GM18507 (cell line): ENCODE measurements at regions not wholly inside any gene's neighbourhood (a gene's known extent, or its start where the extent isn't known, plus 50 kb on each side); places are given as distances from the start of the nearest gene placed in this dataset.

Experiments
- DNase-seq: peaks from one replicate; pipeline ENCODE4 v3.0.0; 2011; ENCODE audit warnings: low read depth; ENCODE audit not compliant: insufficient read length; ENCODE audit errors: extremely low spot score
- FAIRE-seq: peaks from 2 replicates; lab custom pipeline; 2011; peaks lifted over from hg19 to GRCh38; lab: Jason Lieb, UNC

DNA sequence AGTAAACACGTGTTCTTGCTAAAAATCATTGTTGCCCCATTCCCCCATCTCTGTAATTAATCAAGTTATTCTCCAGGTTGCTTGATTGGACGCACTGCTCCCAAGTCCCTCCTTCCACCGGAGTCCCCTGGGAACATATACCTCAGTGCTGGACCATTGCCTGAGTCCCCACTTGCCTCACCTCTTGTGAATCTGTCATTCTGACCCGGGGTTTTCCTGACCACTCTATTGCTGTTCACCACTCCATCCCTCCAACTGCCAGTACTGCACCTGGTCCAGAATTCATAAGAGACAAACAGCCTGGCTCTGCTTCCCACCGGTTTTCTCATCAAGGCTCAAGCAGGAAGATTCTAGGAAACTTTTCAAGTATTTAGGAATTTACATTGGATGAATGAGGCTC, 555.9 kb downstream of the VRK1 start:
- FAIRE-seq (no peak), DNase-seq (no peak)

DNA sequence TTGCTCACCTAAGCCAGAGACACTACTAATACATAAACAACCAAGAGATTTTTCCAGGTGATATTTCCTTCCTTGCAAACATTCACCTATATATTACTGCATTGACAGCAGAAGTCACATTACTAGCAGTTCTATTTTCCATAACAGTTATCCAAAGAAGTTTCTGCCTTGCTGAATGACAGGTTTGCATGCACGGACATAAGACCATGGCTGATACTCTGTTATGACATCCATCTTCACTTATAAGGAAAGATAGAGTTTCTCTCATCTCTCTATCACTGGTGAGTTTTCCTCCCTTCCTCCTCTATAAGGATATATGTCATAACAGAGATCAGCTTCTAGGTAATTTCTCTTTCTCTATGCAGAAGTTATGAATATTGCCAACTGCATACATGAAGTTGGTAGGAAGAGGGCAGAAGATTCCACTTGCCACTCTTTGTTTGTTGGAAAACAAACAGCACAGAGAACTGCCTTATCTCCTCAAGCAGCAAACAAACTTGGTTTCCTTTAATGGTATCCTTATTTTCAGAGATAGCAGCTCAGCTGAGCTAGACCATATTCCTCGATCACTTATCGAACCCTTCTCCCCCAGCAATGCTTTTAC, 557.0 kb downstream of the VRK1 start:
- FAIRE-seq (no peak), DNase-seq (no peak)

DNA sequence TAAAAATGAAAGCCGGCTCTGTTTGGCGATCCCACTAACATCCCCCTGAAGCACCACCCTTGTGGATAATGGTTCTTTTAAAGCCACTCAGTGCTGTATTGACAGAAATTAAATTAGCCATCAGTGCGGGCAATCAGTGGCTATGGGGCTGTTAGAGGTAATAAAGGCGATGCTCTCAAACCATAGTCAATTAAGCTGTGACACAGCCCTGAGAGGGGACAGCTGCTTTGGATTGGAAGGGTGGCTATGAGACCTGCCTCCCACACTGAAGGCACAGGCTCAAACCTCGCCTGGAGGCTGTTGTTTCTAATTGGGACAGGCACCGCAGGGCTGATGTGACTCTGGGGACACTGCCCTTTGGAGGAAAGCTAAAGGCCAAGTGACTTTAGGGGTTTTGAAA, 562.2 kb downstream of the VRK1 start:
- no peak for FAIRE-seq
- no peak for DNase-seq

DNA sequence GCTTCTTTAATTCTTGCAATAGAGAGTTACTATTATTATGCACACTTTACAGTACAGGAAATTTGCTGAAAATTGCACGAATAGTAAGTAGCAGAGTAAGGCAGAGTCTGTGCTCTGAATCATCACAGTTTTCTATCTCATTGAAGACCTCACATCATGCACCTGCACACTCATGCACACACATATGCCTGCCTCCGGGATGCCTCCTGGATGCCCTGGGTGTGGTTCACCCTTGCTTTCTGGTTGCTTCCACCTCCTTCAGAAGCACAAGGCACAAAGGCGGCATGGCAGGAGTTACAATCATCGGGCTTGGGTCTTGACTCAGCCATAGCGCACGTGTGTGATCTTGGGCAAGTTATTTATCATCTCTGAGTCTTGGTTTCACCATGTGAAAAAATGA, 564.0 kb downstream of the VRK1 start:
- FAIRE-seq: no peak
- DNase-seq: no peak

DNA sequence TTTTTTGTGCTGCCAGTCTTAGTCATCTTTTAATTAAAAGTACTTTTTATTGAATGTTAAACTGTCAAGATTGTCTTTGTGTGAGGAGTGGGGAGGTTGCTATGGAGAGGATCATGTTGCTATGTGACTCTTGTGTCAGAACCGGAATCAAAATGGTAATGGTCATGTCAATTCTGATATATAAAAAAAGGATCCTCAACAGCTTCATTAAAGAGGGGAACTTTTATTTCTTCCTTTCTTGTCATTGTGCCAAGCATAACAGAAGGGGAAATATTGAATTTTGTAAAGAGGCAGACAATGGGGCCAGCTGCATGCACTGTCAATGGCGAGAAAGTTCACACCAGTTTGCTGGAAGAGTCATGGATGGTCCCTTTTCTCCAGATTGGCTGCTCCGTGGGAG, 564.8 kb downstream of the VRK1 start:
- no peak for FAIRE-seq
- DNase-seq: no peak

DNA sequence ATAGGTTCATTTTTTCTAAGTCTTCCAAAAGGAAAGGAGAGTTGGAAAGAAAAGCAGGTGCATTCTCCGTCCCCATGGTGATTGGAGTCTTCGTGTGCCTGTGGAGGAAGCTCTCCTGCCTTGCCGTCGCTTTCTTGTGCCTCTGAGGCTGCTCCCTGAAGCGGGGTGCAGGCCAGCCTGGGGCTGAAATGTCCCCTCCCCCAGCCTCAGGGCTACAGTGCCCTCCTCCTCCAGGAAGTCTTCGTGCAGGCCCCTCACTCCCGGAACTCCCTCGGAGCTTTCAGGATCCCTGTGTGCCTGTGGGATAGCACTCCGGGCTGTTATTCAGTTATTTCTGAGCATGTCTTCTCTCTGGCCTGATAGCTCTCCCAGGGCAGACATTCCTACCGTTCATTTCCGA, 569.2 kb downstream of the VRK1 start:
- FAIRE-seq: no peak
- DNase-seq: no peak

DNA sequence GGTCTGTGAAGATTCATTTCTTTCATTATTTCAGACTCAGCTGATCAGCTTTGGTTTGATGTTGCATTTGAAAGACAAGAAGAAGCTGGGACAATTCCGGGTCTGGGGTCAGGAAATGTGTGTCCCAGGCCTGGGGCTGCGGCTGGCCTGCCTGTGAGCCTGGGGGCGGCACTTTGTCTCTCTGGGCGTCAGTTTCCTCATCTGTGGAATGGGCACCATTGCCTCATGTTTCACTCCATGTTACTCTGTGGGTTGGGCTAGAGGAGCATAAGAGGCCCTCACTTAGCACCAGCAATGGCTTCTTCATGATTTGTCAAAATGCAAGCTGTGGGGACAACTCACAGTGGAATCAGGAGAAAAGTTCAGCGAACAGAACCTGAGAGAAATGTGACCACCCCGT, 570.1 kb downstream of the VRK1 start:
- no peak for DNase-seq
- no peak for FAIRE-seq

DNA sequence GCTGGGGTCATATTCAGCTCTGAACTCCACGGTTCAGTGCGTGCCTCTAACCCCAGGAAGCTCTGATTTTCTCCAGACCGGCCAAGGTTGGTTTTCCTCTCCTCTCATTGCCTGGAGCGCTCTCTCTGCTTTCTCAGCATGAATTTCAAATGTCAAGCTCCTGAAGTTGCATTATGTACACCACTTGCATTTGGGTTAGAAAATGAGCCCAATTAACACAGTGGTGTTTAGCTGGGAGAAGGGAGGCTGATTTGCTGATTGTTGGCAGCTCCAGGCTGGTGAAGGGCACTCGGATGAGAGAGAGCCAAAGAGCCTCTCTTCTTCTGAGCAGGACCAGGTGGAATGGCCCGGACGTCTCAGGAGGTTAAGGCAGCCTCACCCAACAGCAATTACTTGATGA, 570.9 kb downstream of the VRK1 start:
- no peak for DNase-seq
- no peak for FAIRE-seq

DNA sequence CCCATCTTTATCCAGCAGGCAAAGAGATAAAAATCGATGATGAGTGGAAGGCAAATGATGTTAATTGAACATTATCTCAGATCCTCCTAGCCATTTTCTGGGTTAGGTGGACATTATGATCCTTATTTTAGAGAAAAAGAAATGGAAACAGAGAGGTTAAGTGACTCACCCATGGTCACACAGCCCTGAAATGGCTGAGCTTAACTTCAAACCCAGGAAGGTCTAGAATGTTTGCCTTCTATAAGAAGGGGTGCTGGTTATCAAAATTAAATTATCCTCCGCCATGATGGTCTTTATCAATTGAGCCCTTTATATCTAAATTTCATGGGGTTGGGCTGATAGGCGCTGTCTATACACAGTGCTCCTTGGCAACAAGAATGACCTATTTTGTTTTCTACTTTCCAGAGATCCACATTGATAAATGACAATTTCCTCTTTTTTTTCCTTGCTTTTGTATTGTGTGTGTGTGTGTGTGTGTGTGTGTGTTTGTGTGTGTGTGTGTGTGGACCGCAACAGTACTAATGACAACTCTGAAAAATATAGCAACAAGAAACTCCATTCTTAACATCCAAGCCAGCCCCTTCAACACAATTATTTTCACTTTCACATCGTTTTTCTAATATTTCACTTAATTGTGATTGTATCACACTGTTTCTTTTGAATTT, 571.9 kb downstream of the VRK1 start:
- FAIRE-seq: no peak

DNA sequence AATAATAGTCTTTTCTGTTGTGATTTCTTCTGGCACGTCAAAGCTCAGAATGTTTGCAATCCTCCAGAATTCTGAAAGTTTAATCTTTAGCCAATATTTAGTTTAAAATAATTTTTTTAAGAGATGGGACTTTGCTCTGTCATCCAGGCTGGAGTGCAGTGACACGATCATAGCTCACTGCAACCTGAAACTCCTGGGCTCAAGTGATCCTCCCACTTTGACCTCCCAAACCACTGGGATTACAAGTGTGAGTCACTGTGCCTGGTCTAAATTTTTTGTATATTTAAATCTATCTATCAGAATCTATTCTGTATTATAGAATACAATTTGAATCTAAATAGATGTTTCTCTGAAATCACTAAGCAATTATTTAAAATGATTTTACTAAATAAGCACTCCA, 572.7 kb downstream of the VRK1 start:
- no peak for FAIRE-seq
- no peak for DNase-seq

More for the DNA sequence above, 571.9 kb downstream of the VRK1 start:
- no peak for DNase-seq

DNA sequence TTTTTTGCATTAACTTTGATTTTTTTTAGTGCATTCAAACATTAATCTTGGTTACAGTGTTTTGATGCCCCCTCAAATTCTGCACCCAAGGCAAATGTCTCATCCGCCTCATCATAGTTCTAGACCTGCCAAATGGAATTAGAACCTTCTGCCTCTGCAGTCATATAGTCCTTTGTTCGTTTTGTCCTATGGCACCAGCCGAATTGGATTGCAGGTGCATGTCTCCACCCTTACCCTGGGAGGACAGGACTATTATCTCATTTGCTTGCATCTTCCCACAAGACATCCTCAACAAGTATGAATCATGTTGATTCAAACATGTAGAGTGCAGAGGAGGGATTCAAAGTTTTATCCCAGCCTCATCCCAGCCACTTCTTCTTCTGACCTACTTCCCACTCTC, 579.1 kb downstream of the VRK1 start:
- DNase-seq (no peak), FAIRE-seq (no peak)

DNA sequence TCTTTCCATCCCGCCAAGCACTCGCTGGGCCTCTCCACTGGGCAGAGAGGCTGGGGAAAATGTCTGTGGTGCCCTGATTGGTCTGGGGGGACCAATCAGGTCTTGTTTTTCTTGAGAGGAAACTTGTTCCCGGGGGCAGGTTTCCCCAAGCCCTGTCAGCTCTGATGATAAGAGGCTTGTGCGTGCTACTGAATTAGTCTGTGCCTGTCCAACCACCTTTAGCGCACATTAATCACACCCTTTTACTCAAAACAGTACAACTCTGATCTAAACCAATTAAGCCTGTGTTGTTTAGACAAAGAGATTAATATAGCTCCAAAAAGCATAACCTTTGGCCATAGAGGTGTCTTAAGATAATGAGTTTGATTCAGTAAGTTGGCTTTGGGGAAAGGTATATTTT, 580.4 kb downstream of the VRK1 start:
- FAIRE-seq (no peak), DNase-seq (no peak)

DNA sequence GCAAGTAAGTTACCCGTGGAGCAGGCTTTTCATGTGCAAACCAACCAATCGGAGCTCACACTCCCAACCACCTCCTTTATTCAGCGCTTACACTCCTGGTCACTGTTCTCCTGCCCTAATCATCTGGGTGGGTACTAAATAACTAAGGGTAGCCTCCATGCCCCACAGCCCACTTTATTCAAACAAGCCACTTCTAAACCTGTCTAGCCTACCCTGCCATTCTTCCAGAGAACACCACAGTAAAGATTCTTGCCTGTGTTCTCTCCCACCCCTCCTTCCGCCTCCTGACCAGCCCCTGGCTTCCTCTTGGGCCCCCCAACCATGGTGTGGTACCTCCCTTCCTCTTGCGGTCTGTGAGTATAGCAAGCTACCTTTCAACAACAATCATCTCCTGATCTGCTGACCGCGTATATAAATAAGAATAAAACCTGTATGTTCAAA, 581.9 kb downstream of the VRK1 start:
- DNase-seq (no peak), FAIRE-seq (no peak)

DNA sequence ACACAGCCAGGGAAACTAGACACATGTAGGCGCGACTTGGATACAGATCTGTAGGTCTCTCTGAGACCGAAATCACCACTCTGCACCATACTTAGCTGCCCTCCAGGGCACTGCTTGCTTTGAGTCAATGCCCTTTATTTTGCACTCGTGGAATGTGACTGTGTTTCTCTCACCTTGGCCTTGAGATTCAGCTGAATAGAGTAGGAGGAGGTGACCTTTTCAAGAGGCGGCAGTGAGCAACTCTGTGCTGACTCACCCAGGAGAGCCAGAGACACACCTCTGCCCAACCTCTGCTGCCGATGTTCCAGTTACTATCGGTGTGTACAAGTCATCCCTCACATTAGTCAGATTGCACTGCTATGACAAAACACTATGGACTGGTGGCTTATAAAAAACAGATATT, 583.4 kb downstream of the VRK1 start:
- FAIRE-seq (no peak), DNase-seq (no peak)

DNA sequence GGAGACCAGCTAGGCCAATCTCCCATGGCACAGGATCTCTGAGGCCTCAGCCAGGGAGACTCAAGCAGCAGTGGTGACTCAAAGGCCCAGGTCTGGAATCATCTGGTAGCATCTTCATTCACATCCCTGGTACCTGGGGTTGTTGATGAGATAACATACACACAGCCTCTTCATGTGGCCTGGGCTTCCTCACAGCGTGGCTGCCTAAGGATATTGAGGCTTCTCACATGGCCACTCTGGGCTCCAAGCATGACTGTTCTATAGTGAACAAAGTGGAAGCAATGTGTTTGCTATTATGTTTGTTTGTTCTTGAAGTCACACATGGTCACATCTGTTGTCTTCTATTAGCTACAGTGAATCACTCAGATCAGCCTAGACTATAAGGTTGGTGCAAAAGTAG, 584.1 kb downstream of the VRK1 start:
- FAIRE-seq (no peak), DNase-seq (no peak)

DNA sequence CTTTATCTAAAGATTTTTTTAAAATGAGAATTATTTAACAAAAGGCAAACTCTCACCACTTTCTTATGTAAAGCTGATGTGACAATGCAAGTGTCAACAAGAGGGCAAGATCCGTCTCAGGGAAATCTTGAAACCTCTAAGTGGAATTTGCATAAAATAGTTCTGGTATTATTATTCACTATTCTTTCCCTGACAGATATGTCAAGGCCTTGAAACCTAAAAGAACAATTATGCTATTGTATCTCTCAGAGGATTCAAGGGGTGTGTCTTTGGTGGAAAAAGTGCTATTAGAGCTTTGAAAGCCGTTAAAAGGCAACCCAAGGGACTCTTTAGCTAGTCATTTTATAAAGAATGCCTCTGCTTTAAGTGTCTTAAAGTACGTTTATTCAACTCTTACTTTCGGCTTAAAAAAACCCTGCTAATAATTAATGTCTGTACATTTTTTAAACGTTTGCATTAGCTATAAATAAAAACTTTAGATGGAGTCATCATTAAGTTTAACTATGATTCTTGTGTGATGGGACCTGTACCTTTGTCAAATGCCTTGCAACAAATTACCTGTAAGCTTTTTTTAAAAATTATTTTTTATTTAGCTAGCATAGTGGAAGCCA, 585.5 kb downstream of the VRK1 start:
- no peak for FAIRE-seq

DNA sequence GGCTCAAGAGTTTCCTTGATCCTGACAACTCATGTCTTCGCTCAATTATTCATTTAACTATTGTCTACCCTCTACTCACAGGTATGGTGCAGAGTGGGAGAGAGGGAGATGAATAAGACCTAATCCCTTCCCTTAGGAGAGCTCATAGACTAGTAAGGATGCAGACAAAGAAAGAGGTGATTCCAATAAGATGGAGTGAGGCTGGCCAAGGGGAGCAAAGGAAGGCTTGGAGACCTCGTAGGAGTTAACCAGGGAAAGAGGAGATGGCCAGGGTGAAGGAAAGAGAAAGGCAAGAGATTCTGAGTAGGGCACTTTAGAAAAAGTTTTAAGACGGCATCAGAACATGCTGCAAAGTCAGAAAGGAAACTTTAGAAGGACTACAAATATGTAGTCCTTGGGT, 588.5 kb downstream of the VRK1 start:
- no peak for DNase-seq
- FAIRE-seq: no peak

More for the DNA sequence above, 585.5 kb downstream of the VRK1 start:
- DNase-seq: no peak

DNA sequence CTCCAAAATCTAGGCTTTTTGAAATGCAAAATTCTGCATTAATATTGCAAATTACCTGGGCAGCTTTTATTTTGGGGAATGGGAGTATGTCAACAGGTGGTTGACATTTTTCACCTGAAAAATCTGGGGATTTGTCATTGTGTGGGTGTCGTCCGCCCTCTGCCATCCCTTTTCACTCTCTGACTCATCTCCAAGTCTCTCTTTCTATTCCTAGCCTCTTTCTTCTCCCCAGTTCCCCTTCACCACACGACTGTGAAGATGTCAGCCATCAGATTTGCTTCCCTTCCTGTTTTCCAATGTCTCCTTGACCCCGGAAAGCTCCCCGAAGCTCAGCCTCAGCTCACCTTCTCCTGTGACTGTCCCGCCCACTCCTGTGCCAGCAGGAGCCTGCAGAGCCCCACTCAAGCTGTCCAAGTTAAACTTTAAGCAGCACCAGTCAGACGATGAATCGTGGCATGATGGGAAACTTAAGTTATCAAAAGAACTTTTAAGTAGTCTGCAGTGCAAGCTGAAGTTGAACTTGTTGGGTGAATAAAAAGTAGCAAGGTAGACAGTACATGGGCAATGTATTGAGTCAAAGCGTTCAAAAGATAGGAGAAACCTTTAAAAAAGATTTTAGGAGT, 590.2 kb downstream of the VRK1 start:
- peak; percentile 31 for FAIRE-seq

DNA sequence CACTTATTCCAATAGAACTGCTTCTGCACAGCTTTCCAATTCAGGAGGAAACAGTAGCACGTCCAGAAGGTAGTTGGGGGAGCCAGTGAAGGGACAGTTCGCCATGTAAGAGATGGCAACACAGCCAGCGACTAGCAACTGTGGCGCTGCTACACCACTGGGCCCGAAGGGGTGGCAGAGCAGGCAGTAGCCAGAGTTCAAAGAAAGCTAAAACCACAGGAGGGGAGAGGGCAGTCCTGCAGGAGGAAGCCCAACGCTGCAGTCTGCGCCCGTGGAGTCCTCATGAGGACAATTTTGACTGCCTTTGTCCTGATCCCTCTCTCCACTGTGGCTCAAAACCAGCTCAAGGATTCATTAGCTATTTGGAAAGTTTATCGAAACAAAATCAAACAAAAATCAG, 591.2 kb downstream of the VRK1 start:
- no peak for DNase-seq
- no peak for FAIRE-seq

More for the DNA sequence above, 590.2 kb downstream of the VRK1 start:
- DNase-seq: no peak

DNA sequence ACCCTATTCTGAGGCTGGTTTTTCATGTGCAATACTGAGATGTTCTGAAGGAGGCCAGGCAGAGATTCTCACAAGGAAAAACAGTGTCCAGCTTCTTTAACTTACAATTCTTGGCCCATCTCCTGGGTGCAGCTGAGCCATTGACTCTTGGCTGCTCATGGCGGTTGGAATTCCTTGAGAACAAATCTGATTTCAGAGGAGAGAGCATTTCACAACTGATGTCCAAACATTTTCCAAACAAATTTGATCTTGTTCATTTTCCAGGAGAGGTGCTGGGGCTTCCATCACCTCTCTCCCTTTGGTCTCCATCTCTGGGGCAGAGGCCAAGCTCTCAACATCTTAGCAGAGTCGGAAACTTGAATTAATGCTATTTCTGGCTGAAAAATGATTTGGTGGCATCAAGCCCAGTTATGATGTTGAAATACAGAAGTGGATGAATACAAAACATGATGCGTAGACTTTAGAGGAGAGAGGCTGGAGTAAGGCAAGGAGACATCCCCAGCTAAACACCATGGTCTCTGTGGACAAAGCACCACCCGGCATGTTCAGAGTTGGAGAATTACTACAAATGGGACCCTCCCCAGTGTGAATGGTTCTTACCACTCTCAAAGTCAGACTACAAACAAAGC, 593.0 kb downstream of the VRK1 start:
- DNase-seq (no peak), FAIRE-seq (no peak)
